Epithelial cell of proximal tubule (primary cell): ENCODE measurements at regions not wholly inside any gene's neighbourhood (a gene's known extent, or its start where the extent isn't known, plus 50 kb on each side); places are given as distances from the start of the nearest gene placed in this dataset.

ENCODE experiments used
- DNase-seq: peaks from one replicate; pipeline ENCODE4 v3.0.0-alpha.2; 2011; ENCODE audit warnings: low read depth
- H3K4me3 ChIP-seq: 2 replicates; pipeline ENCODE4 v1.5.1; 2011; ENCODE audit warnings: low read depth, mild to moderate bottlenecking, low read length
- TF ChIP-seq, protein P1 (sequence below): conservative IDR thresholded peaks from 2 replicates; pipeline ENCODE4 v1.5.1; 2012; ENCODE audit warnings: low read depth, mild to moderate bottlenecking, low read length

DNA sequence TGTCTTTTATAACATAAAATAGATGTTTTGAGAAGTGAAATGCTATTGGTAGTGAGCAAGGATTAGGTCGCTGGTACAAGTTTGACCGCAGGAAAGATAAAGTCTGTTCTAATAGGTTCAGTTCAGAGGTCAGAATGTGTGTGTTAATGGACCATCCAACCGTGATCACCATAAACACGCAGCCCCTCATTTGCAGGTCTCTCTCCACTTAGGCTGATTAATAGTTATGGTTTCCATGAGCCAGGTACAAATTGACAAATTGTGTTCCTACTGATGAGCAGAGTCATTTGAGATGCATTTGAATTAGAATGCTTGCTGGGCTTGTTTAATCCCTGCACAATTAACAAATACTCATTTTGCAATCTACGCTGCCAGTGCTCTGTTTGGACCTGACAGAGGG is 318.1 kb upstream of the GOT2 start:
- TF ChIP-seq, protein P1, sequence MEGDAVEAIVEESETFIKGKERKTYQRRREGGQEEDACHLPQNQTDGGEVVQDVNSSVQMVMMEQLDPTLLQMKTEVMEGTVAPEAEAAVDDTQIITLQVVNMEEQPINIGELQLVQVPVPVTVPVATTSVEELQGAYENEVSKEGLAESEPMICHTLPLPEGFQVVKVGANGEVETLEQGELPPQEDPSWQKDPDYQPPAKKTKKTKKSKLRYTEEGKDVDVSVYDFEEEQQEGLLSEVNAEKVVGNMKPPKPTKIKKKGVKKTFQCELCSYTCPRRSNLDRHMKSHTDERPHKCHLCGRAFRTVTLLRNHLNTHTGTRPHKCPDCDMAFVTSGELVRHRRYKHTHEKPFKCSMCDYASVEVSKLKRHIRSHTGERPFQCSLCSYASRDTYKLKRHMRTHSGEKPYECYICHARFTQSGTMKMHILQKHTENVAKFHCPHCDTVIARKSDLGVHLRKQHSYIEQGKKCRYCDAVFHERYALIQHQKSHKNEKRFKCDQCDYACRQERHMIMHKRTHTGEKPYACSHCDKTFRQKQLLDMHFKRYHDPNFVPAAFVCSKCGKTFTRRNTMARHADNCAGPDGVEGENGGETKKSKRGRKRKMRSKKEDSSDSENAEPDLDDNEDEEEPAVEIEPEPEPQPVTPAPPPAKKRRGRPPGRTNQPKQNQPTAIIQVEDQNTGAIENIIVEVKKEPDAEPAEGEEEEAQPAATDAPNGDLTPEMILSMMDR = no peak
- H3K4me3 ChIP-seq = no peak overlapping the region
- no peak for DNase-seq

DNA sequence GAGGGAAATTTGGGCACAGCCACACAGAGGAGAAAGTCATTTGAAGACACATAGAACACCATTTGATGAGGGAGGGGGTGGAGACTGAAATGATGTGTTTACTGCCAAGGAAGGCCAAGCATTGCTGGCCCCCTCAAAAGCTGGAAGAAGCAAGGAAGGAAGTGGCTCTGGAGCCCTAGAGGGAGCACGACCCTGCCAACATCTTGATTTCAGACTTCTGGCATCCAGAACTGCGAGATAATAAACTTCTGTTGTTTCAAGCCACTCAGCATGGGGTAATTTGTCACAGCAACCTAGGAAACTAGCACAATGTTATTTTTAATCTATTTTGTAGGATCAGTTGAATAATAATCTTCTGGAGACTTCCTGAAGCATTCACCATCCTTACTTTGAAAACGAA is 314.8 kb upstream of the GOT2 start:
- no peak for DNase-seq
- TF ChIP-seq, protein P1 = no peak
- no peak overlapping the region for H3K4me3 ChIP-seq

GRCh38 chr16:59047114-59047513 is 313.0 kb upstream of the GOT2 start:
- no peak for DNase-seq

DNA sequence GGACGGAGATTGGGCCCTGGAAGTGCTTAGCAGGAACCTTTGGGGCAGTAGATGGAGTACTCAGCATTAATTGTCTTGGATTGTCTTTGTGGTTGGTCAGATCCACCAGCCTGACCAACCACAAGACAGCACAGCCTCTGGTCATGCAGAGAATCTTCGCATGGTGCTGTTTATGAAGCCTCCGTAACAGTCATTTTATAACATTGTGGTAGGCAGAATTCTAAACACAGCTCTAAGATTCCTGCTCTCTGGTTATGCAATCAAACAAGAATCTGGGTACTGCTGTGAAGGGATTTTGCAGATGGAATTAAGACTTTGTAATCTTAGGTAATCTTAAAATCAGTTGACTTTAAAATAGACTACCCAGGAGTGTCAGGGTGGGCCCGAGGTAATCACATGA is 312.2 kb upstream of the GOT2 start:
- DNase-seq = no peak
- H3K4me3 ChIP-seq = no peak overlapping the region
- TF ChIP-seq, protein P1 = no peak

More at GRCh38 chr16:59047114-59047513, 313.0 kb upstream of the GOT2 start:
- H3K4me3 ChIP-seq = no peak overlapping the region
- TF ChIP-seq, protein P1 = peak; percentile 11

GRCh38 chr16:59045501-59045900 is 311.4 kb upstream of the GOT2 start:
- TF ChIP-seq, protein P1 = no peak
- H3K4me3 ChIP-seq = no peak overlapping the region
- no peak for DNase-seq

DNA sequence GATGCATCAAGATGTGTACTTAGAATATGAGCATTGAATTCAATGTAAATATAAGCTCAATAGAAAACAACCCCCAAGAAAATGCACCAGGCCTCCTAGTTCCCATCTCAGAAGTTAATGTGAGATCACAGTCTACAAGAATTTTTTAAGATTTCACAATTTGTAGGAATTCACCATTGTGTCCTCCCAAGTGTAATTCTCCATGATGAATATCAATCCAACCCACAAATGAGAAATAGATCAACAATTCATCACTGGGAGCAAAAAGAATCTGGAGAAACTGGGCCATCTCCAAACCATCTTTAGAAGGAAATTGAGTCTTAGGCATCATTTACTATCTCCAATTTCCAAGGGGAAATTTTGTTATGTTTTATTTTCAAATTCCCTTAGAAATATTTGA is 310.5 kb upstream of the GOT2 start:
- TF ChIP-seq, protein P1 = no peak
- DNase-seq = no peak

GRCh38 chr16:59042301-59042700 is 308.2 kb upstream of the GOT2 start:
- DNase-seq = no peak
- TF ChIP-seq, protein P1 = no peak
- H3K4me3 ChIP-seq = no peak overlapping the region

More for the DNA sequence above, 310.5 kb upstream of the GOT2 start:
- no peak overlapping the region for H3K4me3 ChIP-seq
